LNCaP clone FGC (cell line): ENCODE measurements at regions not wholly inside any gene's neighbourhood (a gene's known extent, or its start where the extent isn't known, plus 50 kb on each side); places are given as distances from the start of the nearest gene placed in this dataset.

Source experiments
- DNase-seq: peaks from one replicate; pipeline ENCODE4 v3.0.0-alpha.2; 2011; ENCODE audit warnings: low read depth
- H3K4me3 ChIP-seq: 2 replicates; pipeline ENCODE4 v1.5.1; 2011; ENCODE audit warnings: mild to moderate bottlenecking, low read depth, low read length, control low read depth
- CTCF ChIP-seq: IDR thresholded peaks from 2 replicates; pipeline ENCODE4 v1.5.1; 2012; ENCODE audit warnings: mild to moderate bottlenecking; ENCODE audit not compliant: control insufficient read depth, insufficient read depth; ENCODE audit errors: extremely low read depth

DNA sequence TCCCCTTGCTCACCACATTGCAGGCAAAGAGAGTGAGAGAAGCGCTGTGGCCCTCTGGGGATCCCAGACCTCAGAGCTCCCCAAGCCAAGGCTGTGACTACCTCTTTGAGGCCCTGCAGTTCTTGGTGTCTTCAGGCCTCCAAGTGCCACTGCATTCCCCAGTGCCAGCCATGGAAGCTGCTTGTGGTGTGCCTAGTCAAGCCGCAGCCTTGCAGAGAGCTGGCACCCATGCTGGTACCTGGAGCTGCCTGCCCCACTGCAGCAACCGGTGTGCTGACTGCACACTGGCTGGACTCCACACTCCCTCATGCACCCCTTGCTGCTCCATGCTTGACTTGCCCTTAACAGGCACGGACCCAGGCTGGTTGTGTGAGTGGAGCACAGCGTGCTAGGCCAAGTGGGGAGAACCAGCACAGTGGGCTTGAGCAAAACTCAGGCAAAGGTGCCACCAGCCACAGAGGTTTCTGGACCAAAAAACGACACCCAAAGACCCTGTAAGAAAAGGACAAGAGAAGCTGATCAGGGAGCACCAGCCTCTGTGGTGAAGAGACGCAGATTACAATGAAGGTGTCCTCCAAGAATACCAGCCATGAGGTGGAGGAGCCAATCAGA is 113.5 kb upstream of the TMEM18 start:
- TF ChIP-seq CTCF = no peak
- DNase-seq = no peak
- H3K4me3 ChIP-seq = no peak overlapping the region

DNA sequence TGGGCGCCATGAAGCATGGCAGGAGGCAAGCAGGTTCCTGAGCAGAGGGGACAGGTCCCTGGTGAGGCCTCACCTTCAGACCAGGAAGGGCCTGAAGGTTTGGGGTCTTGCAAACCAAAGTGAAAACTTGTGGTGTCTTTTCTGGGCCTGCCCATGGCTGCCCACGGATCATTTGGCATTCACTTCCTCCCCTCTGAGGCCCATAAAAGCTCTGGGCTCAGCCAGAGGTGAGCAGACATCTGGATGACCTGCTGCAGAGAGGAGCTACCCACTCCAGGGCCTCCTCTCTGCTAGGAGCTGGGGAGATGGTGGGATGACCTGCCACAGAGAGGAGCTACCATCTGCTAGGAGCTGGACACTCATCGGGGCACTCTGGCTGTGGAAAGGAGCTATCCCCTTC is 112.9 kb upstream of the TMEM18 start:
- no peak overlapping the region for H3K4me3 ChIP-seq
- no peak for TF ChIP-seq CTCF
- DNase-seq = no peak

DNA sequence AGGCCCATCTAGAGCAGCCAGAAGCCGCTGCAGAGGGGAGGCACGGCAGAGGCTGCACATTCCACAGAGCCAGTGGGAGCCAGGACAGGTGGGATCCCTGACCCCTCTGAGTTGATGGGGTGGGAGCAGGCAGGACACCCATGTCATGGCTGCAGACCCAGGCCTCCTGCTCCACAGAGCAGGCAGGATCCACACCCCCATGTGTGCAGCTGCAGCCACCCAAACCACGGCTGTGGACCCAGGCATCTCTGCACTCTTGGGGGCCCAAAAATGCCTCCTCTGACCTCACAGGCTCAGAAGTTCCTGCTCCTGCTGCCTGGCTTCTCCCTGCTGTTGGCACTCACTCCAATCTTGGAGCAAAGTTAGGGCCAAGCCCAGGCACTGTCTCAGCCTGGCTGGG is 112.3 kb upstream of the TMEM18 start:
- H3K4me3 ChIP-seq = no peak overlapping the region
- DNase-seq = no peak
- no peak for TF ChIP-seq CTCF

DNA sequence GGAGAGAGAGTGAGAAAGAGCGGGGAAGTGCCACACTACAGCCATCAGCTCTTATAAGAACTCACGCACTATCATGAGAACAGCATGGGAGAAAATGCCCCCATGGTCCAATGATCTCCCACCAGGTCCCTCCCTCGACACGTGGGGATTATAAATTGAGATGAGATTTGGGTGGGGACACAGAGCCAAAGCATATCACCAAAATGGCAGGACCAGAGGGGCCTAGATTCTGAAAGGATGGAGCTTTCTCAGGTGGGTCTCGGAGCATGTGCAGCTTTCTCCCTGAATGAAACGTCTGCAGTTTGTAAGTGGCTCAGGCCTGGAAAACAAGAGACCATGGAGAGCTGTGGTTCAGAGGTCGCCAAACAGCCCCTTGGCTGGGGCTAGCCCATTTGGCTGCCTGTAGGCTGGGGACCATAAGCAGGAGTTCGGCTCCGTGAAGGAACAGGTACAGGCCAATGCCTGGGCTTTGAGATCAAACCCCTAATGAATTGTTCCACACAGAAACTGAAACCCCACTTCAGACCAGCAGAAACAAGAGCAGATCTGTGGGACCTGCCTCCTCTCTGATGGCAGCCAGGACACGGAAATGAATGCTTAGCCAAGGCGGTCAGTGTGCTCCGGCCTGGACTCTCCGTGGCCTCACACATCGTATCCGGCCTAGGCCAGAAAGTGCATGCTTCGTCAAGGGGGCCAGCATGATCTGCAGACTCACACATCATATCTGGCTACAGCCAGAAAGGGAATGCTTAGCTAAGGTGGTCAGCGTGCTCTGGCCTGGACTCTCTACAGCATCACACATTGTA is 111.2 kb upstream of the TMEM18 start:
- no peak for DNase-seq
- no peak for TF ChIP-seq CTCF
- no peak overlapping the region for H3K4me3 ChIP-seq

- no peak for DNase-seq
- H3K4me3 ChIP-seq = no peak overlapping the region
- TF ChIP-seq CTCF = no peak
Observed at GRCh38 chr2:784753-785152, 107.5 kb upstream of the TMEM18 start.

DNA sequence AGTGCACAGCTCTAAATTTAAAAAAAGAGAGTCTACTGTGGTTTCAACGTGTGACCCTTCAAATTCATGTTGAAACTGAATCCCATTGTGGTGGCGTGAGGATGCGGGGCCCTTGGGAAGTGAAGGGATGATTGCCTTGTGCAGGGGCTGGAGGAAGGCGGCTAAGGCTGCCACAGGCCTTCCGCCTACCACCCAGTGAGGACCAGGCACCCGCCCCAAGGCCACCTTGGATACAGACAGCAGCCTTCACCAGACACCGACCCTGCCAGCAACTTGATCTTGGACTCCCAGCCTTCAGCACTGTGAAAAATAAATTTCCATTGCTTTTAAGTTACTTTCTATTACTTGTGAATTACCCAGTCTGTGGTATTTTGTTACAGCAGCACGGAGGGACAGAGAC is 103.4 kb upstream of the TMEM18 start:
- no peak for TF ChIP-seq CTCF
- no peak overlapping the region for H3K4me3 ChIP-seq
- no peak for DNase-seq

DNA sequence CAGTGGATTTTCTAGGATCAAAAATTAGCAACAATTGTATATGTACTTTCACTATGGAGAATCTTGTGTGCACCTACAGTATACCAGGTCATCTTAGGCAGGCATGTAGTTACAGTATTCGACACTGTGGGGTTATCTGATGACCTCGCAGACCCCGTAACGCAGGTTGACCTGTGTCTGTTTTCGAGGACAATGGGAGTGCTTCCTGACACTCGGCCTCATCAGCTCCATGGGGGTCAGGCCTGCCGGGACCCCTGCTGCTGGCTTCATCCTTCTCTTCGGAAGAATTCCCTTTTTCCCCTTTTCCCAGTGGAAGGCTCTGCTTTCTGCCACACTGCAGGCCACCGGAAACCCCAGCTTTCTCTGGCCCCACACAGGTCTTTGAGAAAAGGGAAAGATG is 102.8 kb upstream of the TMEM18 start:
- no peak for DNase-seq
- TF ChIP-seq CTCF = no peak
- no peak overlapping the region for H3K4me3 ChIP-seq
